ENCODE measurements at regions not wholly inside any gene's neighbourhood (a gene's known extent, or its start where the extent isn't known, plus 50 kb on each side); places are given as distances from the start of the nearest gene placed in this dataset.

GRCh38 chr14:81673930-81674329 lies 140.3 kb upstream of the SEL1L start:
- no peak for DNase-seq
- Histone ChIP-seq H3K4me1 (replicated peaks in 1 of 2) (no peaks in the 10 kb centered on the region), H3K36me3 (replicated peaks in 1 of 2) (no peaks in the 10 kb centered on the region), H3K9me3 (replicated peaks in 1 of 3) (no peaks in the 10 kb centered on the region), H3K27ac (no peak overlapping the region), H3K27me3 (no peaks in the 10 kb centered on the region), H3K4me3 (no peak overlapping the region)
- intact Hi-C loops (cut with DNase I), result no loop called here
- 59 to 78% (median 65%) methylated on average over 3 of the region's 3 CpGs for WGBS, 4 donors
- TF ChIP-seq CTCF (IDR thresholded peaks at IDR 0.05) (no peak), POLR2A (IDR thresholded peaks at IDR 0.05) (no peak)

GRCh38 chr14:81676395-81676794 lies 142.7 kb upstream of the SEL1L start:
- TF ChIP-seq POLR2A (IDR thresholded peaks at IDR 0.05), result no peak
- no peak for TF ChIP-seq CTCF (IDR thresholded peaks at IDR 0.05)
- H3K27ac ChIP-seq, result no peak overlapping the region
- 69 to 85% (median 76%) methylated on average over 2 of the region's 2 CpGs for WGBS, 4 donors
- H3K27me3 ChIP-seq, result no peaks in the 10 kb centered on the region
- no peak for DNase-seq
- no peaks in the 10 kb centered on the region for H3K9me3 ChIP-seq (replicated peaks in 1 of 3)
- no peaks in the 10 kb centered on the region for H3K36me3 ChIP-seq (replicated peaks in 1 of 2)
- intact Hi-C loops (cut with DNase I), result no loop called here
- H3K4me3 ChIP-seq, result no peak overlapping the region
- H3K4me1 ChIP-seq (replicated peaks in 1 of 2), result no peaks in the 10 kb centered on the region

GRCh38 chr14:81676879-81677278 lies 143.2 kb upstream of the SEL1L start:
- no peak for TF ChIP-seq POLR2A (IDR thresholded peaks at IDR 0.05)
- TF ChIP-seq CTCF (IDR thresholded peaks at IDR 0.05), result no peak
- 73 to 87% (median 81%) methylated on average over 7 of the region's 7 CpGs for WGBS, 4 donors

GRCh38 chr14:81677736-81678135 lies 144.1 kb upstream of the SEL1L start:
- Histone ChIP-seq H3K4me3 (no peak overlapping the region), H3K9me3 (replicated peaks in 1 of 3) (no peaks in the 10 kb centered on the region), H3K27ac (no peak overlapping the region), H3K4me1 (replicated peaks in 1 of 2) (no peaks in the 10 kb centered on the region), H3K27me3 (no peaks in the 10 kb centered on the region), H3K36me3 (replicated peaks in 1 of 2) (no peaks in the 10 kb centered on the region)
- peak in 1 of 7 donors; percentile 6 for DNase-seq
- TF ChIP-seq POLR2A (IDR thresholded peaks at IDR 0.05), result no peak
- TF ChIP-seq CTCF (IDR thresholded peaks at IDR 0.05), result no peak
- 38 to 56% (median 52%) methylated on average over 1 of the region's 1 CpG for WGBS, 4 donors
- intact Hi-C loops (cut with DNase I), result no loop called here

More at GRCh38 chr14:81676879-81677278, 143.2 kb upstream of the SEL1L start:
- Histone ChIP-seq H3K4me3 (no peak overlapping the region), H3K36me3 (replicated peaks in 1 of 2) (no peaks in the 10 kb centered on the region), H3K4me1 (replicated peaks in 1 of 2) (no peaks in the 10 kb centered on the region), H3K27me3 (no peaks in the 10 kb centered on the region), H3K9me3 (replicated peaks in 1 of 3) (no peaks in the 10 kb centered on the region), H3K27ac (no peak overlapping the region)
- intact Hi-C loops (cut with DNase I), result no loop called here
- no peak for DNase-seq
